Liver (tissue), 8 donors: ENCODE measurements at regions not wholly inside any gene's neighbourhood (a gene's known extent, or its start where the extent isn't known, plus 50 kb on each side); places are given as distances from the start of the nearest gene placed in this dataset.

Source experiments
- DNase-seq: peaks from one replicate; pipeline ENCODE4 v3.0.0-alpha.2; 2017; ENCODE audit warnings: low spot score
- H3K27ac ChIP-seq, 2 donors: one replicate each; pipeline ENCODE4 v1.7.0; 2013; ENCODE audit warnings: inconsistent platforms in 2 of 2, low read length in 2 of 2, control low read depth in 1 of 2, low read depth in 1 of 2, mild to moderate bottlenecking in 1 of 2
- H3K27me3 ChIP-seq, 4 donors: one replicate each; pipeline versions ENCODE4 v1.6.1 to v1.7.0; 2013; ENCODE audit warnings: low read length in 3 of 4, inconsistent platforms in 1 of 4, mild to moderate bottlenecking in 1 of 4, moderate library complexity in 1 of 4; ENCODE audit not compliant: control insufficient read depth in 4 of 4, insufficient read depth in 4 of 4
- H3K36me3 ChIP-seq, 4 donors: one replicate each; pipeline versions ENCODE4 v1.6.1 to v1.7.0; 2013; ENCODE audit warnings: low read length in 3 of 4, mild to moderate bottlenecking in 3 of 4, low read depth in 1 of 4, moderate library complexity in 1 of 4; ENCODE audit not compliant: control insufficient read depth in 4 of 4, insufficient read depth in 3 of 4
- H3K4me1 ChIP-seq, 4 donors: one replicate each; pipeline versions ENCODE4 v1.6.1 to v1.7.0; 2013; ENCODE audit warnings: low read length in 3 of 4, mild to moderate bottlenecking in 3 of 4, moderate library complexity in 1 of 4; ENCODE audit not compliant: control insufficient read depth in 4 of 4, insufficient read depth in 4 of 4
- H3K4me3 ChIP-seq, 3 donors: one replicate each; pipeline versions ENCODE4 v1.6.1 to v1.7.0; 2013; ENCODE audit warnings: low read length in 3 of 3, control low read depth in 1 of 3, low read depth in 1 of 3, mild to moderate bottlenecking in 1 of 3
- H3K9ac ChIP-seq, 2 donors: one replicate each; pipeline ENCODE4 v1.7.0; 2013; ENCODE audit warnings: low read length in 2 of 2, mild to moderate bottlenecking in 2 of 2, moderate library complexity in 2 of 2, control low read depth in 1 of 2, low read depth in 1 of 2
- H3K9me3 ChIP-seq, 4 donors: one replicate each; pipeline versions ENCODE4 v1.6.1 to v1.7.0; 2013; ENCODE audit warnings: low read length in 3 of 4; ENCODE audit not compliant: control insufficient read depth in 4 of 4
- ATF3 ChIP-seq: IDR thresholded peaks from 2 replicates; pipeline ENCODE4 v1.6.1; 2016; ENCODE audit warnings: antibody characterized with exemption
- CTCF ChIP-seq: fragments of 150-350 bp; IDR thresholded peaks from 2 replicates; pipeline ENCODE4 v1.5.1; 2017; ENCODE audit warnings: improper control_type of control experiment, low read depth, low read length; ENCODE audit not compliant: missing input control
- EGR1 ChIP-seq, 2 donors: IDR thresholded peaks; 2 replicates each; pipeline ENCODE4 v1.6.1; 2016 to 2018; ENCODE audit warnings: antibody characterized with exemption in 2 of 2, low read depth in 2 of 2
- FOXA1 ChIP-seq: IDR thresholded peaks from 2 replicates; pipeline ENCODE4 v1.6.1; 2016; ENCODE audit warnings: antibody characterized with exemption
- FOXA2 ChIP-seq: IDR thresholded peaks from 2 replicates; pipeline ENCODE4 v1.6.1; 2016; ENCODE audit warnings: antibody characterized with exemption
- GABPA ChIP-seq, 2 donors: IDR thresholded peaks in 1 of 2; conservative IDR thresholded peaks in 1 of 2; 2 replicates each; pipeline ENCODE4 v1.6.1; 2016; ENCODE audit warnings: antibody characterized with exemption in 2 of 2, mild to moderate bottlenecking in 1 of 2, moderate library complexity in 1 of 2
- HNF4A ChIP-seq, 2 donors: conservative IDR thresholded peaks; 2 replicates each; pipeline ENCODE4 v1.6.1; 2016; ENCODE audit warnings: antibody characterized with exemption in 2 of 2, mild to moderate bottlenecking in 2 of 2
- HNF4G ChIP-seq: IDR thresholded peaks from 2 replicates; pipeline ENCODE4 v1.6.1; 2016; ENCODE audit warnings: antibody characterized with exemption
- JUND ChIP-seq, 2 donors: IDR thresholded peaks; 2 replicates each; pipeline ENCODE4 v1.6.1; 2016; ENCODE audit warnings: antibody characterized with exemption in 2 of 2
- MAX ChIP-seq: IDR thresholded peaks from 2 replicates; pipeline ENCODE4 v1.6.1; 2016; ENCODE audit warnings: antibody characterized with exemption
- NR2F2 ChIP-seq: IDR thresholded peaks from 2 replicates; pipeline ENCODE4 v1.6.1; 2016; ENCODE audit warnings: antibody characterized with exemption
- RAD21 ChIP-seq, 2 donors: IDR thresholded peaks; 2 replicates each; pipeline ENCODE4 v1.6.1; 2016; ENCODE audit warnings: antibody characterized with exemption in 2 of 2, mild to moderate bottlenecking in 2 of 2
- REST ChIP-seq: IDR thresholded peaks from 2 replicates; pipeline ENCODE4 v1.6.1; 2016; ENCODE audit warnings: antibody characterized with exemption, mild to moderate bottlenecking
- RXRA ChIP-seq, 2 donors: IDR thresholded peaks; 2 replicates each; pipeline ENCODE4 v1.6.1; 2017 to 2018; ENCODE audit warnings: antibody characterized with exemption in 2 of 2, mild to moderate bottlenecking in 1 of 2
- SP1 ChIP-seq: IDR thresholded peaks from 2 replicates; pipeline ENCODE4 v1.6.1; 2018; ENCODE audit warnings: antibody characterized with exemption, mild to moderate bottlenecking
- TAF1 ChIP-seq: conservative IDR thresholded peaks from 2 replicates; pipeline ENCODE4 v1.6.1; 2016; ENCODE audit warnings: antibody characterized with exemption, mild to moderate bottlenecking
- YY1 ChIP-seq: IDR thresholded peaks from 2 replicates; pipeline ENCODE4 v1.6.1; 2016; ENCODE audit warnings: antibody characterized with exemption, mild to moderate bottlenecking
- ZBTB33 ChIP-seq: IDR thresholded peaks from 2 replicates; pipeline ENCODE4 v1.6.1; 2016; ENCODE audit warnings: antibody characterized with exemption
- WGBS: extraction: QIAGEN DNeasy Blood & Tissue Kit; methylation state at CpG from one replicate; pipeline ENCODE4 v1.1.7; 2013; 5-methylcytosine and 5-hydroxymethylcytosine counted together
- donor health status: healthy.
- donor health status: healthy.
- donor health status: healthy.
- donor health status: healthy.
- donor health status: healthy.

GRCh38 chr3:28846971-28847478 lies 433.8 kb upstream of the RBMS3 start:
- Histone ChIP-seq H3K27ac (no peak overlapping the region), H3K36me3 (no peaks in the 10 kb centered on the region), H3K27me3 (no peaks in the 10 kb centered on the region), H3K4me3 (no peak overlapping the region), H3K4me1 (no peaks in the 10 kb centered on the region), H3K9me3 (no peaks in the 10 kb centered on the region), H3K9ac (no peak overlapping the region)
- WGBS = 70% methylated on average over 14 of the region's 14 CpGs
- no peak for DNase-seq
- TF ChIP-seq MAX = no peak
- no peak for TF ChIP-seq ATF3
- no peak for TF ChIP-seq GABPA (IDR thresholded peaks at IDR 0.05 in 1 of 2, conservative IDR thresholded peaks at IDR 0.05 in 1 of 2)
- TF ChIP-seq CTCF = no peak
- no peak for TF ChIP-seq YY1
- TF ChIP-seq TAF1 = no peak
- TF ChIP-seq ZBTB33 = no peak
- no peak for TF ChIP-seq NR2F2
- no peak for TF ChIP-seq FOXA2
- TF ChIP-seq HNF4A (conservative IDR thresholded peaks at IDR 0.05) = no peak
- no peak for TF ChIP-seq RAD21 (IDR thresholded peaks at IDR 0.05)
- no peak for TF ChIP-seq REST
- no peak for TF ChIP-seq FOXA1
- TF ChIP-seq JUND (IDR thresholded peaks at IDR 0.05) = no peak
- no peak for TF ChIP-seq HNF4G

- no peak for DNase-seq
Observed at GRCh38 chr3:28847736-28848135, 433.1 kb upstream of the RBMS3 start.

More at GRCh38 chr3:28847736-28848135, 433.1 kb upstream of the RBMS3 start:
- no peak overlapping the region for H3K4me3 ChIP-seq
- TF ChIP-seq FOXA1 (no peak), EGR1 (IDR thresholded peaks at IDR 0.05; ENCODE audit: low read depth in 2 of 2) (no peak), RXRA (IDR thresholded peaks at IDR 0.05) (no peak), JUND (IDR thresholded peaks at IDR 0.05) (no peak), TAF1 (no peak), CTCF (no peak), HNF4A (conservative IDR thresholded peaks at IDR 0.05) (no peak), HNF4G (no peak), SP1 (no peak), ATF3 (no peak), GABPA (IDR thresholded peaks at IDR 0.05 in 1 of 2, conservative IDR thresholded peaks at IDR 0.05 in 1 of 2) (no peak), NR2F2 (no peak), REST (no peak)
- 72% methylated on average over 4 of the region's 4 CpGs for WGBS
- H3K27ac ChIP-seq = no peak overlapping the region
- no peaks in the 10 kb centered on the region for H3K9me3 ChIP-seq
- H3K36me3 ChIP-seq = no peaks in the 10 kb centered on the region
- H3K4me1 ChIP-seq = no peaks in the 10 kb centered on the region
- H3K27me3 ChIP-seq = no peaks in the 10 kb centered on the region
- H3K9ac ChIP-seq = no peak overlapping the region
